Caco-2 (cell line): ENCODE measurements at regions not wholly inside any gene's neighbourhood (a gene's known extent, or its start where the extent isn't known, plus 50 kb on each side); places are given as distances from the start of the nearest gene placed in this dataset.

Experiments
- BruUV-seq: library from RNA; stranded (reverse); fragments of 400-500 nt; replicated peaks from 2 replicates; lab custom pipeline; 2021; lab: Mats Ljungman, UMichigan
- CTCF ChIA-PET: fragments of 300-600 bp; sonication (Branson Sonifier 250); formaldehyde crosslinking; loops from one replicate; lab custom pipeline; 2022; ENCODE audit warnings: antibody characterized with exemption; lab: Charles Lee
- POLR2A ChIA-PET: fragments of 300-600 bp; sonication (Branson Sonifier 250); formaldehyde crosslinking; loops from one replicate; lab custom pipeline; 2022; ENCODE audit warnings: antibody characterized with exemption; lab: Charles Lee
- DNase-seq, 2 experiments: peaks; one replicate each; pipeline versions ENCODE4 v3.0.0 to v3.0.0-alpha.2; 2020 to 2022
- H3K27me3 ChIP-seq: replicated peaks from 2 replicates; pipeline ENCODE4 v1.6.0; 2011; ENCODE audit warnings: low read length; ENCODE audit not compliant: control insufficient read depth, insufficient read depth
- H3K36me3 ChIP-seq: 2 replicates; pipeline ENCODE4 v1.5.1; 2011; ENCODE audit warnings: low read length; ENCODE audit not compliant: control insufficient read depth, insufficient read depth
- H3K4me1 ChIP-seq: fragments of 250-450 bp; sonication (Bioruptor Pico); 2 replicates; pipeline ENCODE4 v1.5.1; 2020; ENCODE audit warnings: mild to moderate bottlenecking
- H3K4me3 ChIP-seq: 2 replicates; pipeline ENCODE4 v1.5.1; 2011; ENCODE audit warnings: low read depth, mild to moderate bottlenecking, control low read depth, low read length
- H3K9me3 ChIP-seq: fragments of 250-450 bp; sonication (Bioruptor Pico); 2 replicates; pipeline ENCODE4 v1.5.1; 2020; ENCODE audit warnings: mild to moderate bottlenecking, moderate library complexity
- H3K27ac Mint-ChIP-seq: one replicate; pipeline ENCODE4 v1.8.0; 2022; ENCODE audit warnings: mixed read lengths; ENCODE audit not compliant: unreplicated experiment
- H3K27me3 Mint-ChIP-seq: one replicate; pipeline ENCODE4 v1.8.0; 2022; ENCODE audit warnings: mixed read lengths; ENCODE audit not compliant: insufficient read depth, unreplicated experiment
- H3K36me3 Mint-ChIP-seq: one replicate; pipeline ENCODE4 v1.8.0; 2022; ENCODE audit warnings: mild to moderate bottlenecking, mixed read lengths; ENCODE audit not compliant: insufficient read depth, unreplicated experiment
- H3K4me1 Mint-ChIP-seq: one replicate; pipeline ENCODE4 v1.8.0; 2022; ENCODE audit warnings: low read depth, mixed read lengths; ENCODE audit not compliant: unreplicated experiment
- H3K4me3 Mint-ChIP-seq: one replicate; pipeline ENCODE4 v1.8.0; 2022; ENCODE audit warnings: mild to moderate bottlenecking, moderate library complexity, mixed read lengths; ENCODE audit not compliant: unreplicated experiment
- H3K9me3 Mint-ChIP-seq: one replicate; pipeline ENCODE4 v1.8.0; 2022; ENCODE audit warnings: mixed read lengths; ENCODE audit not compliant: unreplicated experiment
- CTCF ChIP-seq, 2 experiments: fragments of 200-600 bp in 1 of 2; IDR thresholded peaks; 1 replicate in 1 of 2; 2 replicates in 1 of 2; pipeline versions ENCODE4 v1.5.1 to v1.8.0; 2011 to 2022; ENCODE audit warnings: antibody characterized with exemption in 1 of 2, control low read depth in 1 of 2, inconsistent platforms in 1 of 2, low read depth in 1 of 2, low read length in 1 of 2, mild to moderate bottlenecking in 1 of 2, moderate library complexity in 1 of 2; ENCODE audit not compliant: insufficient read depth in 1 of 2, severe bottlenecking in 1 of 2, unreplicated experiment in 1 of 2
- intact Hi-C: fragments of 100-400 bp; cut with micrococcal nuclease; formaldehyde crosslinking; loops from one replicate; pipeline ENCODE4 v1.10.0; 2022; ENCODE audit not compliant: unreplicated experiment

DNA sequence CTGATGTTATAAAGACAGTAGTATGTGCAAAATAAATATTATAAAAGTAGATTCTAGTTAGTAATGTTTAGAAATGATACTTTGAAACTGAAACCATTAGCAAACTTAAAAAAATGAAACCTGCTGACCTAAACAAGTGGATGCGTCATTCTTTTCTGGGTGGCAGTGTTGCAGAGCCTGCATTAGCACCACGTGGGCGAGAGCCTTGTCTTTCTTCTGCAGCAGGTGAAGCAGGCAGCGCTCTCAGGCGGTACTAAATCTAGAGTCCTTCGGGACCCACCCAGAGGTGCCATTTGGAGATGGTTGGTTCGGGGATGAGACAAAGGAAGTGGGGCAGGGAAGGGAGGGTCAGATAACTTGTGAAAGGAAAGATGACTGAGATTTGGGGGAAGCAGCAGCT, 759.1 kb upstream of the IGFBP3 start:
- Mint-ChIP-seq H3K4me1 (no peaks in the 10 kb centered on the region), H3K27me3 (no peaks in the 10 kb centered on the region), H3K4me3 (no peak overlapping the region), H3K27ac (no peak overlapping the region), H3K9me3 (no peaks in the 10 kb centered on the region), H3K36me3 (no peaks in the 10 kb centered on the region)
- DNase-seq, result no peak
- POLR2A ChIA-PET, result no interaction called here
- Histone ChIP-seq H3K9me3 (no peaks in the 10 kb centered on the region), H3K4me1 (no peaks in the 10 kb centered on the region), H3K4me3 (no peak overlapping the region), H3K27me3 (no peaks in the 10 kb centered on the region; the same call in 1 of the 2 replicates), H3K36me3 (no peaks in the 10 kb centered on the region)
- CTCF ChIA-PET, result no interaction called here
- no peak for TF ChIP-seq CTCF (IDR thresholded peaks at IDR 0.05; ENCODE audit: insufficient read depth in 1 of 2, low read depth in 1 of 2, low read length in 1 of 2, severe bottlenecking in 1 of 2, unreplicated experiment in 1 of 2)
- no TSS peak for BruUV-seq
- intact Hi-C loops, result no loop called here

- Histone ChIP-seq H3K9me3 (no peaks in the 10 kb centered on the region), H3K27me3 (no peaks in the 10 kb centered on the region; the same call in 1 of the 2 replicates), H3K4me1 (no peaks in the 10 kb centered on the region), H3K36me3 (no peaks in the 10 kb centered on the region), H3K4me3 (no peak overlapping the region)
- ChIA-PET CTCF (no interaction called here), POLR2A (no interaction called here)
- no peaks in the 10 kb centered on the region for H3K9me3 Mint-ChIP-seq
- intact Hi-C loops, result no loop called here
- no peak for TF ChIP-seq CTCF (IDR thresholded peaks at IDR 0.05; ENCODE audit: insufficient read depth in 1 of 2, low read depth in 1 of 2, low read length in 1 of 2, severe bottlenecking in 1 of 2, unreplicated experiment in 1 of 2)
- no peak overlapping the region for H3K27ac Mint-ChIP-seq
- no peaks in the 10 kb centered on the region for H3K27me3 Mint-ChIP-seq
- no peak overlapping the region for H3K4me3 Mint-ChIP-seq
- H3K4me1 Mint-ChIP-seq, result no peaks in the 10 kb centered on the region
- H3K36me3 Mint-ChIP-seq, result no peaks in the 10 kb centered on the region
- DNase-seq, result no peak
- no TSS peak for BruUV-seq
These were observed 758.6 kb upstream of the IGFBP3 start for GRCh38 chr7:46679671-46680070.

DNA sequence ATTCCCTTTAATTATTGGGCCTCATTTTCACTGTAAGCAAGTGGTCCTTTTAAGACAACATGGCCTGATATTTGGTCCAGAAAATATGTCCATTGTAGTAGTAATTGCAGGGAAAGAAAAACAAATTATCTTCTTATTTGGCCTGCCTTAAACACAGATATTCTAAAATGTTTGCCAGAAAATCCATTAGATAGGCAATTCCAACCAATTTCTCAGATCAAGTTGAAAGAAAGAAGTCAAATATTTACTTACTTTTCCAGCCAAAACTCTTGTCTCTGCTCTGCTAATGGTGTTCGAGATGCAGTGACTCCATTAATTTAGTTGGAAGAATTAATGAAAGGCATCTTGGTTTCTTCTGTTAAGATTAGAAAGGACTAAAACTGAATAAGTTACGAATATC, 757.3 kb upstream of the IGFBP3 start:
- intact Hi-C loops, result no loop called here
- no peaks in the 10 kb centered on the region; the same call in 1 of the 2 replicates for H3K27me3 ChIP-seq
- Mint-ChIP-seq H3K4me1 (no peaks in the 10 kb centered on the region), H3K27ac (no peak overlapping the region), H3K4me3 (no peak overlapping the region), H3K9me3 (no peaks in the 10 kb centered on the region), H3K27me3 (no peaks in the 10 kb centered on the region), H3K36me3 (no peaks in the 10 kb centered on the region)
- no peak for DNase-seq
- ChIA-PET CTCF (no interaction called here), POLR2A (no interaction called here)
- no peak for TF ChIP-seq CTCF (IDR thresholded peaks at IDR 0.05; ENCODE audit: insufficient read depth in 1 of 2, low read depth in 1 of 2, low read length in 1 of 2, severe bottlenecking in 1 of 2, unreplicated experiment in 1 of 2)
- H3K9me3 ChIP-seq, result no peaks in the 10 kb centered on the region
- no TSS peak for BruUV-seq
- H3K36me3 ChIP-seq, result no peaks in the 10 kb centered on the region
- no peak overlapping the region for H3K4me3 ChIP-seq
- H3K4me1 ChIP-seq, result no peaks in the 10 kb centered on the region
